ENCODE measurements at regions not wholly inside any gene's neighbourhood (a gene's known extent, or its start where the extent isn't known, plus 50 kb on each side); places are given as distances from the start of the nearest gene placed in this dataset.

DNA sequence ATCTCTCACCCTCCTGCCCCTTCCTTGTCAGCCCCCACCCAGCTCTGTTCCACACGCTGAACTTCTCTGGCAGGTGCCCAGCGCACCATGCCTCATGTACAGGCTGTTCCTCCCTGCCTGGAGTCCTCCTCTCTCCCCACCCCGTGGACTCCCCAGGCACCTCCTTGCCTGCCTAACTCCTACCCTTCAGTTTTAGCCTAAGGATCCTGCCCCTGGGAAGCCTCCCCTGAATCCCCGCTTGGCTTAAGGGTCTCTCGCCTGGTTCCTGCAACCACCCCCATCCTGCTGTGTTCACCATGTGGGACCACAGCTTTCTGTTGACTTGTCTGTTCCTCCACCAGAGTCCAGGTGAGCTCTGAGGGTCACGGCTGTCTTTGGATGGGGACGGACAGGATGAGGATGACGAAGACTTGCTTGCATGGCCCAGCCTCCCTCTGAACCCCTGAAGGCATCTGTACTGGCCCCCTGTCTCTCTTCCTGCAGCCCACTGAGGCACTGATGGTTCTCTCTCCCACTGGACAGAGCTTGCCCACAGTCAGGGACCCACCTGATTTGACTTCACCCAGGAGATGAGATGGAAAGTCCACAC is 153.2 kb upstream of the C1orf174 start:
- H3K9me3 ChIP-seq, result no peaks in the 10 kb centered on the region
- no peak overlapping the region for H3K4me3 ChIP-seq (replicated peaks in 1 of 3)
- no peaks in the 10 kb centered on the region for H3K27me3 ChIP-seq
- intact Hi-C loops (cut with DNase I), result no loop called here
- no peaks in the 10 kb centered on the region for H3K36me3 ChIP-seq
- TF ChIP-seq, protein P1, sequence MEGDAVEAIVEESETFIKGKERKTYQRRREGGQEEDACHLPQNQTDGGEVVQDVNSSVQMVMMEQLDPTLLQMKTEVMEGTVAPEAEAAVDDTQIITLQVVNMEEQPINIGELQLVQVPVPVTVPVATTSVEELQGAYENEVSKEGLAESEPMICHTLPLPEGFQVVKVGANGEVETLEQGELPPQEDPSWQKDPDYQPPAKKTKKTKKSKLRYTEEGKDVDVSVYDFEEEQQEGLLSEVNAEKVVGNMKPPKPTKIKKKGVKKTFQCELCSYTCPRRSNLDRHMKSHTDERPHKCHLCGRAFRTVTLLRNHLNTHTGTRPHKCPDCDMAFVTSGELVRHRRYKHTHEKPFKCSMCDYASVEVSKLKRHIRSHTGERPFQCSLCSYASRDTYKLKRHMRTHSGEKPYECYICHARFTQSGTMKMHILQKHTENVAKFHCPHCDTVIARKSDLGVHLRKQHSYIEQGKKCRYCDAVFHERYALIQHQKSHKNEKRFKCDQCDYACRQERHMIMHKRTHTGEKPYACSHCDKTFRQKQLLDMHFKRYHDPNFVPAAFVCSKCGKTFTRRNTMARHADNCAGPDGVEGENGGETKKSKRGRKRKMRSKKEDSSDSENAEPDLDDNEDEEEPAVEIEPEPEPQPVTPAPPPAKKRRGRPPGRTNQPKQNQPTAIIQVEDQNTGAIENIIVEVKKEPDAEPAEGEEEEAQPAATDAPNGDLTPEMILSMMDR (IDR thresholded peaks at IDR 0.05), result no peak
- no peak for TF ChIP-seq POLR2A (IDR thresholded peaks at IDR 0.05)
- H3K27ac ChIP-seq, result no peak overlapping the region
- no peak for DNase-seq
- WGBS, 2 donors, result 85 to 87% methylated on average over 8 of the region's 8 CpGs
- H3K4me1 ChIP-seq, result no peaks in the 10 kb centered on the region

DNA sequence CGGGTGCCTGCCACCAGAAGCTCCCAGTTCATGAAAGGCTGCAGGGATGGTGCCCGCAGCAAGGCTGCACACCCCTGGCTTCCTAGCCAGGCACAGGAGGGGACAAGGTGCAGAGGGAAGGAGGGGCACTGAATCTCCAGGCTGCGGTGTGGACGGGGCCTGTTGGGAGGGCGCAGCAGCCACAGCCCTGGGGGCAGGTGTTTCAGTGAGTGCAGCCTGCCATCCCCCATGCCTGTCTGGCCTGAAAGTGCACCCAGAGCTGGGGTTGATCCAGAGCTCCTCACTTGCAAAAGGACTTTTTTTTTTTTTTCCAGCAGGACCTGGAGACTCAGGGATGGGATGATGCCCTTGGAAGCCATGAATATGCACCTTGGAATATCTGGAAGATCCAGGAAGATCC is 153.7 kb upstream of the C1orf174 start:
- TF ChIP-seq, protein P1 (IDR thresholded peaks at IDR 0.05), result no peak
- TF ChIP-seq POLR2A (IDR thresholded peaks at IDR 0.05), result no peak
- intact Hi-C loops (cut with DNase I), result no loop called here
- Histone ChIP-seq H3K4me1 (no peaks in the 10 kb centered on the region), H3K9me3 (no peaks in the 10 kb centered on the region), H3K36me3 (no peaks in the 10 kb centered on the region), H3K27me3 (no peaks in the 10 kb centered on the region), H3K27ac (no peak overlapping the region), H3K4me3 (replicated peaks in 1 of 3) (no peak overlapping the region)
- 95% methylated on average over 5 of the region's 5 CpGs; no CpG with 5 or more reads in 1 of the 2 donors for WGBS, 2 donors
- no peak for DNase-seq

DNA sequence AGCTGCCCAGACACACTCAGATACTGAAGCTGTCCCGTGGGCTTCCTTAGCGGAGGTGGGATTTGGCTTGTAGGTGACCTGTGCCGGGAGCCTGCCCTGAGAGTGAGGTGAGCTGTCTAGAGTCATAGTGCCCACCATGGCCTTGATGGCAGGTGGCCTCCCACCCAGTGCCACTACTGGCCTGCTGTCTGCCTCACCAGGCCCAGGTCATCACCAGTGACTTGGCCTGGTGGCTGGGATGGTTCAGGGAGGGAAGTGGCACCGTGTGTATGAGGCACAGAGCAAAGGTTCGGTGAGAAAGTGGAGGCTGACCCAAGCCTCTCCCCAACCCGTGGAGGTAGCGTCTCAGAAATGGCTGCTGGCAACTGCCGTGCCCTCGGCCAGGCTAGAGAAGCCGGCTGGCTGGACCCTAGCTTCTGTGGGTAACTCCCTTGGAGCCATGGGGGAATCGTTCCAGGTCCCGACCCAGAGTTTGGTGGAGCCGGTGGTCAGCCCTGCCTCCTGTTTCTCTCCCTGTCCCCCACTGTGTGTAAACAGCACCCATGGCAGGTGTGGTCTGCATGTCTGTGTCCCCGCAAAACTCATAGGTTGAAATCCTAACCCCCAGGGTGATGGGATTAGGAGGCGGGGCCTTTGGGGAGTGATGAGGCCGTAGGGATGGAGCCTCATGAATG is 155.4 kb upstream of the C1orf174 start:
- no peaks in the 10 kb centered on the region for H3K27me3 ChIP-seq
- H3K27ac ChIP-seq, result no peak overlapping the region
- H3K4me3 ChIP-seq (replicated peaks in 1 of 3), result no peak overlapping the region
- WGBS, 2 donors, result 75 to 76% methylated on average over 13 to 14 of the region's 16 CpGs
- DNase-seq, result no peak
- no peak for TF ChIP-seq POLR2A (IDR thresholded peaks at IDR 0.05)
- TF ChIP-seq, protein P1 (IDR thresholded peaks at IDR 0.05), result no peak
- no peaks in the 10 kb centered on the region for H3K36me3 ChIP-seq
- no peaks in the 10 kb centered on the region for H3K9me3 ChIP-seq
- no peaks in the 10 kb centered on the region for H3K4me1 ChIP-seq
- intact Hi-C loops (cut with DNase I), result no loop called here

DNA sequence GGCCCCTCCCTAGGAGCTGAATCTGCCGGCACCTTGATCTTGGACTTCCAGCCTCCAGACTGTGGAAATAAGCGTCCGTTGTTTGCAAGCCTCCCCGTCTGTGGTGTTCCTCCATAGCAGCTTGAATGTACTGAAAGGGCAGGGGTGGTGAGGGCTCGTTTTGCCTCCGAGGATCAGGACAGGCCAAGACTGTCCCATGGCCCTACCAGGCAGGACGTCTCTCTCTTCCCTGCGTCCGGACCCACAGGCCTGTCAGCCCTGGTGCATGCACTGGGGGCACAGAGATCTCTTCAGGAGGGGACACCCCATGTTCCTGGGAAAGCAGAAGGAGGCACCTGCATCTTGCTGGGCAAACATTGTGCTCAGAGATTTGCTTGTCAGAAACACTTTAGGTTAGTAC is 156.3 kb upstream of the C1orf174 start:
- no peaks in the 10 kb centered on the region for H3K27me3 ChIP-seq
- no peak overlapping the region for H3K4me3 ChIP-seq (replicated peaks in 1 of 3)
- no peaks in the 10 kb centered on the region for H3K4me1 ChIP-seq
- WGBS, 2 donors, result 96 to 100% methylated on average over 4 to 9 of the region's 9 CpGs
- no peak overlapping the region for H3K27ac ChIP-seq
- no peaks in the 10 kb centered on the region for H3K36me3 ChIP-seq
- H3K9me3 ChIP-seq, result no peaks in the 10 kb centered on the region
- no peak for TF ChIP-seq POLR2A (IDR thresholded peaks at IDR 0.05)
- TF ChIP-seq, protein P1 (IDR thresholded peaks at IDR 0.05), result no peak
- intact Hi-C loops (cut with DNase I), result no loop called here
- no peak for DNase-seq

DNA sequence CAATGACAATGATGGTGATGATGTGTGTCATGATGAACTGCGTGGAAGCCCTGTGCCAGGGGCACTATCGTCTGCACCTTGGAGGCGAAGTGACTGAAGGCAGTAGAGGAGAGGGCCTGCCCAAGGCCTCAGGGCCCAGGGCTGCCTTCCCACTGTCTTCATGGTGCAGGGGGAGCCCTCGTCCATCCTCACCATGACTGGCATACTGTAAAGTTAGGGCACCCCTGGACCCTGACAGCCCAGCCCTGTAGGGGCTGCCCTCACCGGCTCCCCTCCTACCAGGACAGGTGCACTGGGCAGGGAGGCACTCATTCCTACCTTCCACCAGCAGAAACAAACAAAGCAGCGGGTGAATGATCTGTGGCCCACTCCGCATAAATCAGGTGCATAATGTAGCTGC is 156.9 kb upstream of the C1orf174 start:
- H3K9me3 ChIP-seq, result no peaks in the 10 kb centered on the region
- no peaks in the 10 kb centered on the region for H3K36me3 ChIP-seq
- TF ChIP-seq, protein P1 (IDR thresholded peaks at IDR 0.05), result no peak
- no peaks in the 10 kb centered on the region for H3K4me1 ChIP-seq
- intact Hi-C loops (cut with DNase I), result no loop called here
- DNase-seq, result no peak
- no peak overlapping the region for H3K4me3 ChIP-seq (replicated peaks in 1 of 3)
- 82 to 84% methylated on average over 7 of the region's 7 CpGs for WGBS, 2 donors
- no peak overlapping the region for H3K27ac ChIP-seq
- no peaks in the 10 kb centered on the region for H3K27me3 ChIP-seq

Data from thyroid gland (tissue), 4 donors.